Effector memory CD8-positive, alpha-beta T cell (primary cell): ENCODE measurements at regions not wholly inside any gene's neighbourhood (a gene's known extent, or its start where the extent isn't known, plus 50 kb on each side); places are given as distances from the start of the nearest gene placed in this dataset.

ENCODE experiments used
- ATAC-seq: fragments of 150-1000 bp; cut with Tn5 transposase; replicated peaks from 2 replicates; pipeline ENCODE4 v1.10.0; 2021; ENCODE audit warnings: mild to moderate bottlenecking, moderate library complexity
- DNase-seq, 3 experiments: peaks; one replicate each; pipeline ENCODE4 v3.0.0; 2021
- H3K27ac Mint-ChIP-seq, 2 donors: one replicate each; pipeline ENCODE4 v1.8.0; 2022; ENCODE audit warnings: mild to moderate bottlenecking in 2 of 2, mixed read lengths in 2 of 2, moderate library complexity in 2 of 2
- H3K27me3 Mint-ChIP-seq, 2 donors: one replicate each; pipeline ENCODE4 v1.8.0; 2022; ENCODE audit warnings: mixed read lengths in 2 of 2
- H3K36me3 Mint-ChIP-seq: one replicate; pipeline ENCODE4 v1.8.0; 2022; ENCODE audit warnings: mild to moderate bottlenecking, moderate library complexity, mixed read lengths; ENCODE audit not compliant: insufficient read depth
- H3K4me1 Mint-ChIP-seq, 2 donors: one replicate each; pipeline ENCODE4 v1.8.0; 2022; ENCODE audit warnings: low read depth in 2 of 2, mixed read lengths in 2 of 2
- H3K4me3 Mint-ChIP-seq, 2 donors: one replicate each; pipeline ENCODE4 v1.8.0; 2022; ENCODE audit warnings: mild to moderate bottlenecking in 2 of 2, mixed read lengths in 2 of 2, moderate library complexity in 2 of 2
- H3K9me3 Mint-ChIP-seq, 2 donors: one replicate each; pipeline ENCODE4 v1.8.0; 2022; ENCODE audit warnings: mixed read lengths in 2 of 2

DNA sequence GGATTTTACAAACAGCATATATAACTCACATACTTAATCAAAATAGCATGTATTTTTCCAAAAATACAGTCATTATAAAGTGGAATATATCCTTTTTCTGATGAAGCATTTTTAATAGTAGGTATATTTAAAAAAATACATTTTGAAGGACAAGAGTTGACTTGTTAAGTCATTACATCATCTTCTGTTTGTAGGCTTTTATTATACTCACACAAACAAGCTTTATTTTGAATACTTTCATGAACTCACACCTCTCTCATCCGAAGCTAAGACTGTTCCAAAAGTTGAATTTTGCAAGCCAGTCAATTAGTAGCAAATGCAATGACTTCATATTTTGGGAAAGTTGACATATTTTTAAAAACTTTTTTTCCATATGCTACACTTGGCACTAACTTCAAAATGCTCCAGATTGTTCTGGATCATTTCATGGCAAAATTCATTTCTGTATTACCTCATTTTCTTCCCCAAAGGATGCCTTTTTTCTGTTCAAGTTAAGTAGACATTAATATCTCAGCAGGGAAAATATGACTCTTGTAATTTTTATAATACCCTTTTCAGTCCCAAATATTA lies 68.5 kb upstream of the WDR75 start:
- no peaks in the 10 kb centered on the region for H3K9me3 Mint-ChIP-seq
- H3K27me3 Mint-ChIP-seq: no peaks in the 10 kb centered on the region
- no peak overlapping the region for H3K4me3 Mint-ChIP-seq
- DNase-seq (no peak), ATAC-seq (no peak)
- H3K36me3 Mint-ChIP-seq: no peaks in the 10 kb centered on the region
- H3K27ac Mint-ChIP-seq: no peak overlapping the region
- no peaks in the 10 kb centered on the region for H3K4me1 Mint-ChIP-seq

DNA sequence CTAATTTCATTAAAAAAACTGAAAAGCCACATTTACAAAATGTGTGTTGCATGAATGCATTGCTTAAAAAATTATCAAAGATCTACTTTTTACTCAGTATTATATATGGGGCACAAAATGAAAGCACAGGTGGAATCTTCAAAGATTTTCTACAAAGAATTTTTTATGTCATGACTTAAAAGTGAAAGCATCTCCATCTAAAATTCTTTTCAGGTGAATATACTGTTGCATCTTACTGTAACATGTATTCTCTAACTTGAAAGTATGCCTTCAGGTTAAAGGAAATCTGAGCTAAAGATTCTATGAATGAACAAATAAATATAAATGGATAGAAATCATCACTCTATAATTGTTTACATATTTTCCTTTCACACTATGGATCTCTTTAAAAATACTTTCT lies 66.8 kb upstream of the WDR75 start:
- Mint-ChIP-seq H3K27ac (no peak overlapping the region), H3K4me3 (no peak overlapping the region), H3K27me3 (no peaks in the 10 kb centered on the region), H3K4me1 (no peaks in the 10 kb centered on the region), H3K9me3 (no peaks in the 10 kb centered on the region), H3K36me3 (no peaks in the 10 kb centered on the region)
- DNase-seq (no peak), ATAC-seq (no peak)

DNA sequence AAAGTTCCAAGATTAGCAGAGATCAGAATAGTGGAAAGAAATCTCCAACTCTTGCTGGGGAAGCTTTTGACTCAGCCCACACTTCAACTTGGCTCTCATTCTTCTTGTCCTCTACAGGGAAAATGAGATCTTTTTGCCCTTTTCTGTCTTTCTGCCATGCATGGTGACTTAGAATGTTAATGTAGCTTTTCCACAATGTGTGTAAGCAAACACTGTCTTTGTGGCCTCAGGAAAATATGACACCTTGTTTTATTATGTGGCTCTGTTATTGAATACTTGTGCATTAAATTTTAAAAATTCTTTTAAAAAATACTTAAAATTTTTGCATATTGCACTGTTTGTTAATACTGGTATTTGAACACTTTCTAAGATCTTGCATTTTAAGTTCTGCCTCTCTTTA lies 65.4 kb upstream of the WDR75 start:
- no peaks in the 10 kb centered on the region for H3K27me3 Mint-ChIP-seq
- H3K27ac Mint-ChIP-seq: no peak overlapping the region
- DNase-seq (no peak), ATAC-seq (no peak)
- H3K9me3 Mint-ChIP-seq: no peaks in the 10 kb centered on the region
- no peak overlapping the region for H3K4me3 Mint-ChIP-seq
- H3K36me3 Mint-ChIP-seq: no peaks in the 10 kb centered on the region
- no peaks in the 10 kb centered on the region for H3K4me1 Mint-ChIP-seq

- no peak overlapping the region for H3K27ac Mint-ChIP-seq
- H3K9me3 Mint-ChIP-seq: no peaks in the 10 kb centered on the region
- no peak for ATAC-seq
- H3K36me3 Mint-ChIP-seq: no peaks in the 10 kb centered on the region
- no peaks in the 10 kb centered on the region for H3K4me1 Mint-ChIP-seq
- H3K4me3 Mint-ChIP-seq: no peak overlapping the region
- H3K27me3 Mint-ChIP-seq: no peaks in the 10 kb centered on the region
- DNase-seq: no peak
These were observed 62.0 kb upstream of the WDR75 start for GRCh38 chr2:189379287-189379630.

DNA sequence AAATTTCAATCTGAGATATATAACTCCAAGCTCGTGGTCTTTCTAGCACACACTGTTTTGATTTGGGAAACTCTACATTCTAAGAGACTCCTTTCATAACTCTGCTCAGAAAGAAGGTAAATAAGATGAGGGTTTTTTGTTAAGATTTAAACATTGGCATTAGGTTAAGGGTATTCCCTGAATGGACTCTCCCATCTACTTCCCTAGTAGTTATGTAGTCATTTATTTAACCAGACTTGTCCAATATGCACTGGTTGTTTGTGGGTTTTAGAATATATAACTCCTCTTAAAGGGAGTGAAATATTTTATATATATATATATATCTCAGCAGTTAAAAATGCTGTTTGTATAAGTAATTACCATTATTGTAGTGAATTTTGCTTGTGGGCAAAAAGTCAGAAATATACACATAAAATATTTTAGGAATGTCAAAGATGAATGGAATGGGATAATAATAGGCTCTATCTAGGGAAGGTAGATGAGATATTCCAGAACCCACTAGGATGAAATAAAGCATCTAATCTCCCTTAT lies 61.5 kb upstream of the WDR75 start:
- DNase-seq (no peak), ATAC-seq (no peak)
- no peak overlapping the region for H3K4me3 Mint-ChIP-seq
- H3K27me3 Mint-ChIP-seq: no peaks in the 10 kb centered on the region
- no peaks in the 10 kb centered on the region for H3K36me3 Mint-ChIP-seq
- no peaks in the 10 kb centered on the region for H3K4me1 Mint-ChIP-seq
- no peak overlapping the region for H3K27ac Mint-ChIP-seq
- H3K9me3 Mint-ChIP-seq: no peaks in the 10 kb centered on the region

GRCh38 chr2:189382668-189383067 lies 58.6 kb upstream of the WDR75 start:
- Mint-ChIP-seq H3K9me3 (no peaks in the 10 kb centered on the region), H3K27ac (no peak overlapping the region), H3K4me3 (no peak overlapping the region), H3K4me1 (no peaks in the 10 kb centered on the region), H3K36me3 (no peaks in the 10 kb centered on the region), H3K27me3 (no peaks in the 10 kb centered on the region)
- DNase-seq (no peak), ATAC-seq (no peak)

DNA sequence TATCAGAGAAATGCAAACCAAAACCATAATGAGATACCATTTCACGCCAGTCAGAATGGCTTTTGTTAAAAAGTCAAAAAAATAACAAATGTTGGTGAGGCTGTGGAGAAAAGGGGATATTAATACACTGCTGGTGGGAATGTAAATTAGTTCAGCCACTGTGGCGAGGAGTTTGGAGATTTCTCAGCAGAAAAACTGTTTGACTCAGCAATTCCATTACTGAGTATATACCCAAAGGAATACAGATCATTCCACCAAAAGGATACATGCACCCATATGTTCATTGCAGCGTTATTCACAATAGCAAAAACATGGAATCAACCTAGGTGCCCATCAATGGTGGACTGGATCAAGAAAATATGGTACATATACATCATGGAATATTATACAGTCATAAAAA lies 54.5 kb upstream of the WDR75 start:
- DNase-seq (no peak), ATAC-seq (no peak)
- H3K4me1 Mint-ChIP-seq: no peaks in the 10 kb centered on the region
- no peak overlapping the region for H3K27ac Mint-ChIP-seq
- no peaks in the 10 kb centered on the region for H3K27me3 Mint-ChIP-seq
- no peaks in the 10 kb centered on the region for H3K36me3 Mint-ChIP-seq
- H3K4me3 Mint-ChIP-seq: no peak overlapping the region
- no peaks in the 10 kb centered on the region for H3K9me3 Mint-ChIP-seq

DNA sequence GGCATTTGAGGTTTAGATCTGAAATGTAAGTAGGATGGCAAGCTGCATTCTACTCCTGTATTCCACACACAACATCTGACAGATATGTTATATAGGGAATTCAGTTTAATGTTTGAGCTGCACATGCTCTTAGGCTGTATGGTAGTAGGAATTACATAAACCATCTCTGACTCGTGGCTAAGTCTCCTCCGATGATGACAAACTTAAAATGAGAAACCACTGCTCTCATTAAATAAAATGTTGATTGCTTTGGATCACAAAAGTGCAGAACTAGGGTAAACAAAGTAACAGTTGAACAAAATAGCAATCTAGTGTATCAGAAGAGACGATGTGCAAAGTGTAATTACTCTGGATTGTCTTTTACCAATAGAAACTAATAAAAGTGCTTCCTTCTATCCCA lies 50.1 kb upstream of the WDR75 start:
- H3K27me3 Mint-ChIP-seq: no peaks in the 10 kb centered on the region

More for the DNA sequence above, 50.1 kb upstream of the WDR75 start:
- H3K36me3 Mint-ChIP-seq: no peaks in the 10 kb centered on the region
- no peak for DNase-seq
- no peak overlapping the region for H3K27ac Mint-ChIP-seq
- H3K9me3 Mint-ChIP-seq: no peaks in the 10 kb centered on the region
- H3K4me1 Mint-ChIP-seq: no peaks in the 10 kb centered on the region
- no peak for ATAC-seq
- no peak overlapping the region for H3K4me3 Mint-ChIP-seq
